AG09309 (cell line): ENCODE measurements at regions not wholly inside any gene's neighbourhood (a gene's known extent, or its start where the extent isn't known, plus 50 kb on each side); places are given as distances from the start of the nearest gene placed in this dataset.
"Not testable (repeated sequence)": the region's sequence is repeated elsewhere in the genome, so short reads cannot be mapped to it uniquely, and the experiment has no call there.

Source experiments
- DNase-seq: peaks from one replicate; pipeline ENCODE4 v3.0.0-alpha.2; 2010; ENCODE audit warnings: low read depth
- H3K4me3 ChIP-seq: 2 replicates; pipeline ENCODE4 v1.5.1; 2011; ENCODE audit warnings: mild to moderate bottlenecking, low read depth, low read length, moderate library complexity; ENCODE audit not compliant: control insufficient read depth
- TF ChIP-seq, protein P1 (sequence below): IDR thresholded peaks from 2 replicates; pipeline ENCODE4 v1.5.1; 2011; ENCODE audit warnings: mild to moderate bottlenecking, low read depth, low read length, inconsistent platforms; ENCODE audit not compliant: insufficient read depth, control insufficient read depth; ENCODE audit errors: missing control alignments

- TF ChIP-seq, protein P1, sequence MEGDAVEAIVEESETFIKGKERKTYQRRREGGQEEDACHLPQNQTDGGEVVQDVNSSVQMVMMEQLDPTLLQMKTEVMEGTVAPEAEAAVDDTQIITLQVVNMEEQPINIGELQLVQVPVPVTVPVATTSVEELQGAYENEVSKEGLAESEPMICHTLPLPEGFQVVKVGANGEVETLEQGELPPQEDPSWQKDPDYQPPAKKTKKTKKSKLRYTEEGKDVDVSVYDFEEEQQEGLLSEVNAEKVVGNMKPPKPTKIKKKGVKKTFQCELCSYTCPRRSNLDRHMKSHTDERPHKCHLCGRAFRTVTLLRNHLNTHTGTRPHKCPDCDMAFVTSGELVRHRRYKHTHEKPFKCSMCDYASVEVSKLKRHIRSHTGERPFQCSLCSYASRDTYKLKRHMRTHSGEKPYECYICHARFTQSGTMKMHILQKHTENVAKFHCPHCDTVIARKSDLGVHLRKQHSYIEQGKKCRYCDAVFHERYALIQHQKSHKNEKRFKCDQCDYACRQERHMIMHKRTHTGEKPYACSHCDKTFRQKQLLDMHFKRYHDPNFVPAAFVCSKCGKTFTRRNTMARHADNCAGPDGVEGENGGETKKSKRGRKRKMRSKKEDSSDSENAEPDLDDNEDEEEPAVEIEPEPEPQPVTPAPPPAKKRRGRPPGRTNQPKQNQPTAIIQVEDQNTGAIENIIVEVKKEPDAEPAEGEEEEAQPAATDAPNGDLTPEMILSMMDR, result no peak
- H3K4me3 ChIP-seq, result no peak overlapping the region
- peak; percentile 98 for DNase-seq
Measured at GRCh38 chr2:12918835-12919445, 202.2 kb downstream of the TRIB2 start.

DNA sequence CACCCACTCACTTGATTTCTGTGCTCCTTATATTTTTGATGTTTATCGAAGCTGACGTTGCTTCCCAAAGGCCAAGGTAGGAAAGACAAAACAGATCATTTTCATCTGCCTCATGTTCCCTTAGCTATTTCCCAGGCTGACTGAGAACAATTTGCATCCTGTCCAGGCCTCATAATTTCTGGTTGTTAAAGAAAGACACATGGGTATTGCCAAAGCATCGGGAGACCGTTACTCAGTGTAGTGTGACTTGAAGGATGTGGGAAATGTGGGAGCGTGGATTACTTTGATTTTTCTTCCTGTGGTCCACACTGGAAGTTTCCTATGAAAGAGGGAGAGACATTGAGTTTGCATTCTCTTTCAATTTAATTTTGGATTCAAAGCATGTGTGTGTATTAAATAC is 204.6 kb downstream of the TRIB2 start:
- TF ChIP-seq, protein P1, result no peak
- DNase-seq, result peak; percentile 39
- no peak overlapping the region for H3K4me3 ChIP-seq

GRCh38 chr2:12923907-12924610 is 207.3 kb downstream of the TRIB2 start:
- peak; percentile 55 for DNase-seq
- no peak overlapping the region for H3K4me3 ChIP-seq
- TF ChIP-seq, protein P1, result no peak

DNA sequence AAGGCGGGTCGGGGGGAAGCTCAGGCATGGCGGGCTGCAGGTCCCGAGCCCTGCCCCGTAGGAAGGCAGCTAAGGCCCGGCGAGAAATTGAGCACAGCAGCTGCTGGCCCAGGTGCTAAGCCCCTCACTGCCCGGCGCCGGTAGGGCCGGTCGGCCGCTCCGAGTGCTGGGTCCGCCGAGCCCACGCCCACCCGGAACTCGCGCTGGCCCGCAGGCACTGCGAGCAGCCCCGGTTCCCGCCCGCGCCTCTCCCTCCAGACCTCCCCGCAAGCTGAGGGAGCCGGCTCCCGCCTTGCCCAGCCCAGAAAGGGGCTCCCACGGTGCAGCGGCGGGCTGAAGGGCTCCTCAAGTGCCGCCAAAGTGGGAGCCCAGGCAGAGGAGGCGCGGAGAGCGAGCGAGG is 209.9 kb downstream of the TRIB2 start:
- H3K4me3 ChIP-seq, DNase-seq: not testable (repeated sequence)

DNA sequence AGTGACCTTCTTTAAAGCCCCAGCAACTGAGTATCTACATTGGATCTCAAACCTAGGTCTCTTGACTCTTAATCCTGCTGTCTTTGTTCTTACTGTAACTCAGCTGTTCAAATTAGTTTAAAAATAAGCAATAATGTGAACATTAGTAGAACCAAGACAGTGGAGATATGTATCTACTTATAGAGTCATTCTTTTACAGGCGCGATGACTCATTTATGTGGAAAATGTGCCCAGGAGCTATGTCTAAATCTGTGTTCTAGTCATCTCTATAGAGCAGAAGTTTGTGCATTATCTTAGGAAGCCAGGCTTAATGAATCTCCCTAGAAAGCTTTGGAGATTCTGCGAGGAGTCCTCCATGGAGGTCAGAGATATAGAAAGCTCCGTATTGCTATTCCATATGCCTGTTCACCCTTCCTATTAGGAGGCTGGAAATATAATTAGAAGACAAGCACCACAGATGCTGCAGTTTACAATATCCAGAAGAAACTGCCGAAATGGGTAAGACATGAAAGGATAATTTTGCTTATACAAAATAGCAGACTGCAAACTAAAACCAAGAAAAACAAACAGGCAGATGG is 211.6 kb downstream of the TRIB2 start:
- TF ChIP-seq, protein P1, result no peak

DNA sequence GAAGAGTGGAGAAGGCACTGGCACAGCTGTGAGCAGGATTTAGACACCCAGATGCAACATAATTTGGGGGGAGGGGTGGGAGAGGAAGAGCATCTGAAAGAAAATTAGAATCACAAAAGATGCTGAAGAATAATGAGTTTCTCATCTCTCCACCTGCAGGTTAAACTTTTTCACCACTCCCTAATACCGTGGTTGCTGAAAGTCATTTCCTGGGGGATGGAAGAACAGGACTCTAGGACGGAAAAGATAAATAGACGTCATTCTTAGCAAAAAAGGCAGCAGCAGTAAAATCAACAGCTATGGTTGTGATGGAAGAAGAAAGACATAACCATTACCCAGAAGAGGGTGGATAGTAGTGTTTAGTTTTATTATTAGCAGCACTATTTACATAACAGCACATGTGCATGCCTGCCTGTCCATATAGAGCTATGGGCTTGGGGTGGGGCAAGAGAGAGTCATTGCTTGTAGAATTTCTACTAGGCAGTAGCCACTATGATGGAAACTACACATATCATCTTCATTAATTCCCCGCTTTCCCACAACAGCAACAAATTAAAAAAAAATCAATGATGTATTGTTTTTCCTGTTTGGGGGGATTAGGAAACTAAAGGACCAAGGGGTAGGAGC is 212.2 kb downstream of the TRIB2 start:
- peak overlapping the region; percentile 13 for H3K4me3 ChIP-seq
- DNase-seq, result no peak
- TF ChIP-seq, protein P1, result no peak

More for the DNA sequence above, 211.6 kb downstream of the TRIB2 start:
- H3K4me3 ChIP-seq, result peak overlapping the region; percentile 13
- peak; percentile 81 for DNase-seq

- no peak overlapping the region for H3K4me3 ChIP-seq
- TF ChIP-seq, protein P1, result no peak
- no peak for DNase-seq
Measured at GRCh38 chr2:12929758-12930157, 213.0 kb downstream of the TRIB2 start.
